Peyer's patch (tissue), 4 donors: ENCODE measurements at regions not wholly inside any gene's neighbourhood (a gene's known extent, or its start where the extent isn't known, plus 50 kb on each side); places are given as distances from the start of the nearest gene placed in this dataset.

Experiments used
- DNase-seq, 3 donors: peaks; one replicate each; pipeline ENCODE4 v3.0.0-alpha.2; 2017 to 2019
- H3K27ac ChIP-seq, 4 donors: fragments of 200-600 bp; sonication (generic); one replicate each; pipeline ENCODE4 v1.5.1; 2016 to 2019
- H3K27me3 ChIP-seq, 2 donors: fragments of 200-600 bp; sonication (generic); one replicate each; pipeline ENCODE4 v1.5.1; 2019
- H3K36me3 ChIP-seq, 3 donors: fragments of 200-600 bp; sonication (generic); one replicate each; pipeline ENCODE4 v1.5.1; 2016 to 2019
- H3K4me1 ChIP-seq, 4 donors: fragments of 200-600 bp; sonication (generic); one replicate each; pipeline ENCODE4 v1.5.1; 2016 to 2019
- H3K4me3 ChIP-seq, 4 donors: fragments of 200-600 bp; sonication (generic); 1 replicate in 3 of 4; 2 replicates in 1 of 4; pipeline ENCODE4 v1.5.1; 2016 to 2019; ENCODE audit warnings: mild to moderate bottlenecking in 1 of 4
- H3K9me3 ChIP-seq, 4 donors: fragments of 200-600 bp; sonication (generic); one replicate each; pipeline ENCODE4 v1.5.1; 2016 to 2019; ENCODE audit warnings: mild to moderate bottlenecking in 1 of 4
- CTCF ChIP-seq, 6 experiments: fragments of 450-650 bp in 4 of 6; fragments of 200-600 bp in 2 of 6; sonication (generic) in 1 of 6; IDR thresholded peaks; one replicate each; pipeline ENCODE4 v1.5.1; 2017 to 2019; ENCODE audit warnings: antibody characterized with exemption in 6 of 6, mild to moderate bottlenecking in 3 of 6, moderate library complexity in 1 of 6
- POLR2A ChIP-seq, 2 donors: fragments of 450-650 bp; IDR thresholded peaks; one replicate each; pipeline ENCODE4 v1.5.1; 2017; ENCODE audit warnings: antibody characterized with exemption in 2 of 2, mild to moderate bottlenecking in 2 of 2, moderate library complexity in 2 of 2

- Histone ChIP-seq H3K4me3 (no peak overlapping the region), H3K36me3 (no peaks in the 10 kb centered on the region), H3K9me3 (no peaks in the 10 kb centered on the region), H3K27ac (no peak overlapping the region), H3K4me1 (no peaks in the 10 kb centered on the region), H3K27me3 (no peaks in the 10 kb centered on the region)
- TF ChIP-seq POLR2A (IDR thresholded peaks at IDR 0.05) (no peak), CTCF (IDR thresholded peaks at IDR 0.05) (no peak)
- DNase-seq, result no peak
These were observed 93.2 kb downstream of the PTCSC3 start for GRCh38 chr14:36083317-36083716.

GRCh38 chr14:36078080-36078479, 98.4 kb downstream of the PTCSC3 start:
- Histone ChIP-seq H3K27ac (no peak overlapping the region), H3K4me1 (no peaks in the 10 kb centered on the region), H3K4me3 (no peak overlapping the region), H3K9me3 (no peaks in the 10 kb centered on the region), H3K27me3 (no peaks in the 10 kb centered on the region), H3K36me3 (no peaks in the 10 kb centered on the region)
- DNase-seq, result no peak
- TF ChIP-seq CTCF (IDR thresholded peaks at IDR 0.05) (no peak), POLR2A (IDR thresholded peaks at IDR 0.05) (no peak)

GRCh38 chr14:36076197-36076596, 100.3 kb downstream of the PTCSC3 start:
- DNase-seq, result no peak
- H3K27ac ChIP-seq, result no peak overlapping the region
- no peaks in the 10 kb centered on the region for H3K36me3 ChIP-seq
- no peak for TF ChIP-seq POLR2A (IDR thresholded peaks at IDR 0.05)
- no peak for TF ChIP-seq CTCF (IDR thresholded peaks at IDR 0.05)
- no peak overlapping the region for H3K4me3 ChIP-seq
- no peaks in the 10 kb centered on the region for H3K27me3 ChIP-seq
- H3K9me3 ChIP-seq, result no peaks in the 10 kb centered on the region
- H3K4me1 ChIP-seq, result no peaks in the 10 kb centered on the region

- no peak overlapping the region for H3K4me3 ChIP-seq
- no peak for TF ChIP-seq POLR2A (IDR thresholded peaks at IDR 0.05)
- no peaks in the 10 kb centered on the region for H3K36me3 ChIP-seq
- H3K4me1 ChIP-seq, result no peaks in the 10 kb centered on the region
- H3K27ac ChIP-seq, result no peak overlapping the region
- no peak for DNase-seq
- H3K27me3 ChIP-seq, result no peaks in the 10 kb centered on the region
- no peaks in the 10 kb centered on the region for H3K9me3 ChIP-seq
These were observed 101.3 kb downstream of the PTCSC3 start for GRCh38 chr14:36075203-36075602.

- Histone ChIP-seq H3K4me3 (no peak overlapping the region), H3K9me3 (no peaks in the 10 kb centered on the region), H3K27me3 (no peaks in the 10 kb centered on the region), H3K27ac (no peak overlapping the region), H3K36me3 (no peaks in the 10 kb centered on the region), H3K4me1 (no peaks in the 10 kb centered on the region)
- TF ChIP-seq POLR2A (IDR thresholded peaks at IDR 0.05) (no peak), CTCF (IDR thresholded peaks at IDR 0.05) (no peak)
- DNase-seq, result no peak
These were observed 105.8 kb downstream of the PTCSC3 start for GRCh38 chr14:36070720-36071043.

- Histone ChIP-seq H3K27ac (no peak overlapping the region), H3K27me3 (no peaks in the 10 kb centered on the region), H3K4me3 (no peak overlapping the region), H3K9me3 (no peaks in the 10 kb centered on the region), H3K36me3 (no peaks in the 10 kb centered on the region), H3K4me1 (no peaks in the 10 kb centered on the region)
- peak in 2 of 3 donors; percentile 61 for DNase-seq
- TF ChIP-seq POLR2A (IDR thresholded peaks at IDR 0.05) (no peak), CTCF (IDR thresholded peaks at IDR 0.05) (peak in 4 of 6 experiments; percentile 33 to 60 (median 54))
These were observed 106.3 kb downstream of the PTCSC3 start for GRCh38 chr14:36070031-36070719.
